Endodermal cell (in vitro differentiated cells): ENCODE measurements at regions not wholly inside any gene's neighbourhood (a gene's known extent, or its start where the extent isn't known, plus 50 kb on each side); places are given as distances from the start of the nearest gene placed in this dataset.

Experiments used
- DNase-seq: peaks from one replicate; pipeline ENCODE4 v3.0.0-alpha.2; 2017
- H3K27ac ChIP-seq: 2 replicates; pipeline ENCODE4 v1.5.1; 2013; ENCODE audit warnings: mild to moderate bottlenecking, low read depth, low read length, moderate library complexity
- H3K27me3 ChIP-seq: 2 replicates; pipeline ENCODE4 v1.6.1; 2013; ENCODE audit warnings: mild to moderate bottlenecking, low read length, moderate library complexity; ENCODE audit not compliant: insufficient read depth, control insufficient read depth, poor library complexity, severe bottlenecking
- H3K36me3 ChIP-seq: 2 replicates; pipeline ENCODE4 v1.7.0; 2013; ENCODE audit warnings: mild to moderate bottlenecking, low read length, moderate library complexity; ENCODE audit not compliant: control insufficient read depth, insufficient read depth
- H3K4me1 ChIP-seq: one replicate; pipeline ENCODE4 v1.7.0; 2013; ENCODE audit warnings: low read length; ENCODE audit not compliant: control insufficient read depth, insufficient read depth
- H3K4me3 ChIP-seq: 2 replicates; pipeline ENCODE4 v1.5.1; 2013; ENCODE audit warnings: mild to moderate bottlenecking, low read length, moderate library complexity
- H3K9ac ChIP-seq: 2 replicates; pipeline ENCODE4 v1.6.1; 2013; ENCODE audit warnings: mild to moderate bottlenecking, low read length, moderate library complexity; ENCODE audit not compliant: poor library complexity, severe bottlenecking; ENCODE audit errors: extremely low read depth
- H3K9me3 ChIP-seq: 2 replicates; pipeline ENCODE4 v1.6.1; 2013; ENCODE audit warnings: mild to moderate bottlenecking, low read length, moderate library complexity; ENCODE audit not compliant: control insufficient read depth
- H3K27ac Mint-ChIP-seq: 2 replicates; pipeline ENCODE4 v1.8.0; 2020; ENCODE audit warnings: mixed read lengths
- H3K27me3 Mint-ChIP-seq: 2 replicates; pipeline ENCODE4 v1.8.0; 2021; ENCODE audit warnings: mild to moderate bottlenecking, mixed read lengths; ENCODE audit not compliant: insufficient read depth
- H3K36me3 Mint-ChIP-seq: 2 replicates; pipeline ENCODE4 v1.8.0; 2020; ENCODE audit warnings: low read depth, mixed read lengths
- H3K4me1 Mint-ChIP-seq: 2 replicates; pipeline ENCODE4 v1.8.0; 2020; ENCODE audit warnings: mixed read lengths
- H3K4me3 Mint-ChIP-seq: 2 replicates; pipeline ENCODE4 v1.8.0; 2020; ENCODE audit warnings: mild to moderate bottlenecking, moderate library complexity, mixed read lengths
- H3K9me3 Mint-ChIP-seq: 2 replicates; pipeline ENCODE4 v1.8.0; 2020; ENCODE audit warnings: mild to moderate bottlenecking, mixed read lengths
- WGBS, 2 experiments: methylation state at CpG; one replicate each; pipeline versions ENCODE4 v1.1.5 to v1.1.7; 2013; ENCODE audit warnings: missing lambda C conversion rate in 2 of 2, mixed read lengths in 1 of 2; ENCODE audit not compliant: insufficient coverage in 1 of 2, insufficient read length in 1 of 2; 5-methylcytosine and 5-hydroxymethylcytosine counted together
- TF ChIP-seq, protein P1 (sequence below): fragments of 200-600 bp; sonication (generic); conservative IDR thresholded peaks from 2 replicates; pipeline ENCODE4 v1.5.0; 2021; ENCODE audit warnings: antibody characterized with exemption, mild to moderate bottlenecking

GRCh38 chr9:22808876-22809275 is 362.3 kb downstream of the DMRTA1 start:
- Histone ChIP-seq H3K4me3 (no peak overlapping the region), H3K9me3 (peaks cover 7% of the 10 kb centered on the region), H3K36me3 (no peaks in the 10 kb centered on the region), H3K27ac (no peak overlapping the region), H3K4me1 (no peaks in the 10 kb centered on the region), H3K27me3 (no peaks in the 10 kb centered on the region), H3K9ac (no peak overlapping the region)
- no peak for DNase-seq
- WGBS, 2 experiments, result 92% methylated on average over 1 of the region's 1 CpG; no CpG with 5 or more reads in 1 of the 2 experiments
- Mint-ChIP-seq H3K27me3 (no peaks in the 10 kb centered on the region), H3K27ac (no peak overlapping the region), H3K4me1 (no peaks in the 10 kb centered on the region), H3K9me3 (peaks cover 5% of the 10 kb centered on the region), H3K36me3 (peaks cover 4% of the 10 kb centered on the region), H3K4me3 (no peak overlapping the region)
- TF ChIP-seq, protein P1, sequence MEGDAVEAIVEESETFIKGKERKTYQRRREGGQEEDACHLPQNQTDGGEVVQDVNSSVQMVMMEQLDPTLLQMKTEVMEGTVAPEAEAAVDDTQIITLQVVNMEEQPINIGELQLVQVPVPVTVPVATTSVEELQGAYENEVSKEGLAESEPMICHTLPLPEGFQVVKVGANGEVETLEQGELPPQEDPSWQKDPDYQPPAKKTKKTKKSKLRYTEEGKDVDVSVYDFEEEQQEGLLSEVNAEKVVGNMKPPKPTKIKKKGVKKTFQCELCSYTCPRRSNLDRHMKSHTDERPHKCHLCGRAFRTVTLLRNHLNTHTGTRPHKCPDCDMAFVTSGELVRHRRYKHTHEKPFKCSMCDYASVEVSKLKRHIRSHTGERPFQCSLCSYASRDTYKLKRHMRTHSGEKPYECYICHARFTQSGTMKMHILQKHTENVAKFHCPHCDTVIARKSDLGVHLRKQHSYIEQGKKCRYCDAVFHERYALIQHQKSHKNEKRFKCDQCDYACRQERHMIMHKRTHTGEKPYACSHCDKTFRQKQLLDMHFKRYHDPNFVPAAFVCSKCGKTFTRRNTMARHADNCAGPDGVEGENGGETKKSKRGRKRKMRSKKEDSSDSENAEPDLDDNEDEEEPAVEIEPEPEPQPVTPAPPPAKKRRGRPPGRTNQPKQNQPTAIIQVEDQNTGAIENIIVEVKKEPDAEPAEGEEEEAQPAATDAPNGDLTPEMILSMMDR, result no peak

DNA sequence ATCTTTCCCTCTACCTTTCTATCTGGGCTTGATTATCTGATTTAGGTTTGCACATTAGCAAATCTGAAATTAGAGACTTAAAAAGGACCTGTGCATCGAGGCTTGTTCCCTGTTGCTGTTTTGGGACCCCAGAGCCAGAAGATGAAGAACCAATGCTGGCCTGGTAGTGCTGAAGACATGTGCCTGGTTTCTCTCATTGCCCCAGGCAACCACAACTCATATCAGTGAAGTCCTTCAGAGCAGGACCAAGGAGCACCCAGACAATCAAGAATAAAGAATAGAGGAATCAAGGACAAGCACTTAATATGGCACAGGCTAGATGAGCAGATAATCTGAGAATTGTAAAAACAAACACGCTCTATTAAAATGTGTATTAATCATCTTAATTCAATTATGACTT is 362.7 kb downstream of the DMRTA1 start:
- no peaks in the 10 kb centered on the region for H3K4me1 Mint-ChIP-seq
- Histone ChIP-seq H3K4me1 (no peaks in the 10 kb centered on the region), H3K36me3 (no peaks in the 10 kb centered on the region), H3K4me3 (no peak overlapping the region), H3K27ac (no peak overlapping the region), H3K9me3 (peaks cover 3% of the 10 kb centered on the region), H3K9ac (no peak overlapping the region), H3K27me3 (no peaks in the 10 kb centered on the region)
- peaks cover under 1% of the 10 kb centered on the region for H3K9me3 Mint-ChIP-seq
- DNase-seq, result no peak
- 95 to 100% methylated on average over 1 of the region's 2 CpGs for WGBS, 2 experiments
- no peak overlapping the region for H3K4me3 Mint-ChIP-seq
- no peaks in the 10 kb centered on the region for H3K27me3 Mint-ChIP-seq
- no peaks in the 10 kb centered on the region for H3K36me3 Mint-ChIP-seq
- H3K27ac Mint-ChIP-seq, result no peak overlapping the region
- TF ChIP-seq, protein P1, result no peak

- no peaks in the 10 kb centered on the region for H3K27me3 Mint-ChIP-seq
- Histone ChIP-seq H3K4me1 (peaks cover 4% of the 10 kb centered on the region), H3K9ac (no peak overlapping the region), H3K9me3 (no peaks in the 10 kb centered on the region), H3K36me3 (no peaks in the 10 kb centered on the region), H3K27ac (no peak overlapping the region), H3K4me3 (no peak overlapping the region), H3K27me3 (no peaks in the 10 kb centered on the region)
- H3K4me3 Mint-ChIP-seq, result no peak overlapping the region
- DNase-seq, result no peak
- H3K27ac Mint-ChIP-seq, result no peak overlapping the region
- TF ChIP-seq, protein P1, result peak; percentile 73
- H3K9me3 Mint-ChIP-seq, result no peaks in the 10 kb centered on the region
- H3K4me1 Mint-ChIP-seq, result peaks cover 10% of the 10 kb centered on the region
- H3K36me3 Mint-ChIP-seq, result no peaks in the 10 kb centered on the region
- WGBS, 2 experiments, result 97 to 100% methylated on average over 1 to 2 of the region's 2 CpGs
Measured at GRCh38 chr9:22813529-22813928, 366.9 kb downstream of the DMRTA1 start.
